Fibroblast of lung (primary cell): ENCODE measurements at regions not wholly inside any gene's neighbourhood (a gene's known extent, or its start where the extent isn't known, plus 50 kb on each side); places are given as distances from the start of the nearest gene placed in this dataset.

Experiments used
- CTCF ChIP-seq, 2 donors: IDR thresholded peaks in 1 of 2; conservative IDR thresholded peaks in 1 of 2; 1 replicate in 1 of 2; 2 replicates in 1 of 2; pipeline ENCODE4 v1.5.1; 2011 to 2012; ENCODE audit warnings: low read length in 2 of 2, control low read depth in 1 of 2, inconsistent platforms in 1 of 2, low read depth in 1 of 2, mild to moderate bottlenecking in 1 of 2
- EZH2 ChIP-seq: IDR thresholded peaks from 2 replicates; pipeline ENCODE4 v1.5.1; 2012; ENCODE audit warnings: low read length, control low read depth, mild to moderate bottlenecking; ENCODE audit errors: missing control alignments

- TF ChIP-seq CTCF (conservative IDR thresholded peaks at IDR 0.05 in 1 of 2, IDR thresholded peaks at IDR 0.05 in 1 of 2; ENCODE audit: low read depth in 1 of 2, low read length in 2 of 2) (no peak), EZH2 (no peak)
Measured at GRCh38 chr6:100096936-100097335, 102.9 kb upstream of the MCHR2 start.
